Endothelial cell of umbilical vein (primary cell): ENCODE measurements at regions not wholly inside any gene's neighbourhood (a gene's known extent, or its start where the extent isn't known, plus 50 kb on each side); places are given as distances from the start of the nearest gene placed in this dataset.

Source experiments
- EZH2 ChIP-seq: IDR thresholded peaks from 2 replicates; pipeline ENCODE4 v1.6.1; 2012; ENCODE audit warnings: borderline replicate concordance, low read depth, mild to moderate bottlenecking, moderate library complexity, low read length, inconsistent platforms; ENCODE audit not compliant: severe bottlenecking
- FOS ChIP-seq: IDR thresholded peaks from 2 replicates; pipeline ENCODE4 v1.6.1; 2011; ENCODE audit warnings: mild to moderate bottlenecking, low read length, moderate library complexity, borderline replicate concordance; ENCODE audit not compliant: insufficient read depth
- POLR2A ChIP-seq: IDR thresholded peaks from 2 replicates; pipeline ENCODE4 v1.6.1; 2012; ENCODE audit warnings: low read depth, mild to moderate bottlenecking, control low read depth, low read length
- POLR2AphosphoS5 ChIP-seq: IDR thresholded peaks from 2 replicates; pipeline ENCODE4 v1.6.1; 2012; ENCODE audit warnings: low read depth, mild to moderate bottlenecking, control low read depth, low read length, moderate library complexity; ENCODE audit not compliant: insufficient read depth
- TF ChIP-seq, protein P1 (sequence below), 2 donors: IDR thresholded peaks; 1 replicate in 1 of 2; 2 replicates in 1 of 2; pipeline ENCODE4 v1.5.1; 2011; ENCODE audit warnings: low read length in 2 of 2, mild to moderate bottlenecking in 2 of 2, moderate library complexity in 2 of 2, control low read depth in 1 of 2, inconsistent platforms in 1 of 2, low read depth in 1 of 2; ENCODE audit not compliant: insufficient read depth in 1 of 2; ENCODE audit errors: extremely low read depth in 1 of 2

DNA sequence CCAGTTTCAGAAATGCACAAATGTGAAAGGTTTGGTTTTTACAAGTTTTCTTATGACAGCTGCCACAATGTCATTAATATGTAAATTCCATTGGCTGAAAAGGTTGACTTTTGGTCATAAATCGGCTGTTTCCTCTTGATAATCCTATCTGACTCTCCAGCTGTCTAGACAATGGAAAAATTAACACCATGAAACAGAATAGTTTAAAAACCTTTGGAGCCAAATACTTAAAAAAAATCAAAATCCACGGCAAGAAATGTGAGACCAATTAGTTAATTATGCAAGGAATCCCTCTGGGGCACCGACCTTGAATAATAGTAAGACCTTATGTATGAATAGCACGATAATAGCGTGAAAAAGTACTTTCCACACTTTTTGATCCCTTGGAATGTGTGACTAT lies 138.0 kb downstream of the ZNF664 start:
- peak; percentile 8 for TF ChIP-seq FOS
- no peak for TF ChIP-seq POLR2A
- TF ChIP-seq, protein P1, sequence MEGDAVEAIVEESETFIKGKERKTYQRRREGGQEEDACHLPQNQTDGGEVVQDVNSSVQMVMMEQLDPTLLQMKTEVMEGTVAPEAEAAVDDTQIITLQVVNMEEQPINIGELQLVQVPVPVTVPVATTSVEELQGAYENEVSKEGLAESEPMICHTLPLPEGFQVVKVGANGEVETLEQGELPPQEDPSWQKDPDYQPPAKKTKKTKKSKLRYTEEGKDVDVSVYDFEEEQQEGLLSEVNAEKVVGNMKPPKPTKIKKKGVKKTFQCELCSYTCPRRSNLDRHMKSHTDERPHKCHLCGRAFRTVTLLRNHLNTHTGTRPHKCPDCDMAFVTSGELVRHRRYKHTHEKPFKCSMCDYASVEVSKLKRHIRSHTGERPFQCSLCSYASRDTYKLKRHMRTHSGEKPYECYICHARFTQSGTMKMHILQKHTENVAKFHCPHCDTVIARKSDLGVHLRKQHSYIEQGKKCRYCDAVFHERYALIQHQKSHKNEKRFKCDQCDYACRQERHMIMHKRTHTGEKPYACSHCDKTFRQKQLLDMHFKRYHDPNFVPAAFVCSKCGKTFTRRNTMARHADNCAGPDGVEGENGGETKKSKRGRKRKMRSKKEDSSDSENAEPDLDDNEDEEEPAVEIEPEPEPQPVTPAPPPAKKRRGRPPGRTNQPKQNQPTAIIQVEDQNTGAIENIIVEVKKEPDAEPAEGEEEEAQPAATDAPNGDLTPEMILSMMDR (IDR thresholded peaks at IDR 0.05; ENCODE audit: extremely low read depth in 1 of 2, insufficient read depth in 1 of 2, low read depth in 1 of 2, low read length in 2 of 2): no peak
- no peak for TF ChIP-seq EZH2
- TF ChIP-seq POLR2AphosphoS5: no peak
